ENCODE measurements at regions not wholly inside any gene's neighbourhood (a gene's known extent, or its start where the extent isn't known, plus 50 kb on each side); places are given as distances from the start of the nearest gene placed in this dataset.

GRCh38 chr6:139625998-139626975, 251.8 kb upstream of the CITED2 start (continued):
- TF ChIP-seq ZBTB2 (IDR thresholded peaks at IDR 0.05) (no peak), EHMT2 (IDR thresholded peaks at IDR 0.05) (no peak), RCOR1 (IDR thresholded peaks at IDR 0.05; ENCODE audit: borderline replicate concordance in 1 of 2, low read depth in 2 of 2, low read length in 2 of 2) (no peak), HOXB6 (CRISPR knock-in tag; IDR thresholded peaks at IDR 0.05; ENCODE audit: borderline replicate concordance) (no peak), GABPB1 (CRISPR knock-in tag; IDR thresholded peaks at IDR 0.05) (no peak), FOXK2 (conservative IDR thresholded peaks at IDR 0.05 in 1 of 2, IDR thresholded peaks at IDR 0.05 in 1 of 2; ENCODE audit: low read depth in 2 of 2) (no peak), PKNOX1 (IDR thresholded peaks at IDR 0.05) (peak; percentile 87), MAX (CRISPR knock-in tag; IDR thresholded peaks at IDR 0.05) (no peak), NCOA6 (IDR thresholded peaks at IDR 0.05) (no peak), NKRF (IDR thresholded peaks at IDR 0.05; ENCODE audit: borderline replicate concordance) (0 out of 2 replicates have a peak, but pooled peaks have one; percentile 30), POLR2AphosphoS5 (IDR thresholded peaks at IDR 0.05; ENCODE audit: control insufficient read depth, insufficient read depth, low read depth, low read length) (no peak), EGR1 (conservative IDR thresholded peaks at IDR 0.05) (peak; percentile 77; the same call in 1 of the 2 replicates)

Data from K562 (cell line).